ENCODE measurements at regions not wholly inside any gene's neighbourhood (a gene's known extent, or its start where the extent isn't known, plus 50 kb on each side); places are given as distances from the start of the nearest gene placed in this dataset.

DNA sequence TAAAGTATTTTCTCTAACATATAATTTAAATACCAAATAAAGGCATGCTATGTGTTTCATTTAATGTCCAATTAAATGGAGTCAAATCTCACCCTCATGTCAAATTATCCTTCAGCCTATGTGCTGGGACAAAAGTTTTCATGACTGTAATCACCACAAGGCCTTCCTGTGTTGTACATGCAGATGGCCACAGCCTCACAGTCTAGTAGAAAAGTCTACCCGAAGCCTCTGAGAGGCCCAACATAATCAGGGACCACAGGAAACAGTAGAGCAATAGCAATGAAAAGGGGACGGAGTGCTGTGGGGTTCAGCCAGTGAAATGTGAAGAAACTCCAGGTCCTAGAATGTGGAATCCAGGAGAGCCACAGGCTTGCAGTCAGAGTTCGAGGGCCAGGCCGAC, 140.2 kb upstream of the KLF6 start:
- no peaks in the 10 kb centered on the region for H3K9me3 ChIP-seq (ENCODE audit: control insufficient read depth in 4 of 4, low read length in 3 of 4)
- TF ChIP-seq YY1 (IDR thresholded peaks at IDR 0.05): no peak
- TF ChIP-seq EGR1 (IDR thresholded peaks at IDR 0.05; ENCODE audit: low read depth in 2 of 2): no peak
- TF ChIP-seq, protein P1, sequence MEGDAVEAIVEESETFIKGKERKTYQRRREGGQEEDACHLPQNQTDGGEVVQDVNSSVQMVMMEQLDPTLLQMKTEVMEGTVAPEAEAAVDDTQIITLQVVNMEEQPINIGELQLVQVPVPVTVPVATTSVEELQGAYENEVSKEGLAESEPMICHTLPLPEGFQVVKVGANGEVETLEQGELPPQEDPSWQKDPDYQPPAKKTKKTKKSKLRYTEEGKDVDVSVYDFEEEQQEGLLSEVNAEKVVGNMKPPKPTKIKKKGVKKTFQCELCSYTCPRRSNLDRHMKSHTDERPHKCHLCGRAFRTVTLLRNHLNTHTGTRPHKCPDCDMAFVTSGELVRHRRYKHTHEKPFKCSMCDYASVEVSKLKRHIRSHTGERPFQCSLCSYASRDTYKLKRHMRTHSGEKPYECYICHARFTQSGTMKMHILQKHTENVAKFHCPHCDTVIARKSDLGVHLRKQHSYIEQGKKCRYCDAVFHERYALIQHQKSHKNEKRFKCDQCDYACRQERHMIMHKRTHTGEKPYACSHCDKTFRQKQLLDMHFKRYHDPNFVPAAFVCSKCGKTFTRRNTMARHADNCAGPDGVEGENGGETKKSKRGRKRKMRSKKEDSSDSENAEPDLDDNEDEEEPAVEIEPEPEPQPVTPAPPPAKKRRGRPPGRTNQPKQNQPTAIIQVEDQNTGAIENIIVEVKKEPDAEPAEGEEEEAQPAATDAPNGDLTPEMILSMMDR (IDR thresholded peaks at IDR 0.05; ENCODE audit: low read depth, low read length, missing input control): no peak
- TF ChIP-seq HNF4G (IDR thresholded peaks at IDR 0.05): no peak

DNA sequence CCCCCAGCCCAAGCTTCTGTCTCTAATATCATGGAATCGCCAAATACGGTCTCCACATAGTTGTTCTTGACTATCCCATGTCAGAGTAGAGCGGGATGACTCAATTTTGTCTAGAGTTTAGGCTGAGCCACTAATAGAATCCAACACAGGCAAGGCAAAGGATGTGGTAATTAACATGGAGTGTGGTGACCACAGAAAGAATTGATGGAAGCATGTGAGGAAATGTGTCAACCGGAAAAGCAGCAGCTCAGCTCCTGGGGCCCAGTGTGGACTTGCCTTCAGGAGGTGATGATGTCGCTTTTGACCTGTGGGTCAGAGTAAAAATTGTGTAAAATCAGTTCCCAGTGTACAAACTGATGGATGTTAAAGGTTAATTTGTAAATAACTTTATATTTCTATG, 139.3 kb upstream of the KLF6 start:
- no peaks in the 10 kb centered on the region for H3K27me3 ChIP-seq (ENCODE audit: control insufficient read depth in 4 of 4, insufficient read depth in 4 of 4, low read length in 3 of 4)
- 70% methylated on average over 5 of the region's 5 CpGs for WGBS
- H3K4me1 ChIP-seq (ENCODE audit: control insufficient read depth in 4 of 4, insufficient read depth in 4 of 4, low read length in 3 of 4): no peaks in the 10 kb centered on the region
- no peak overlapping the region for H3K4me3 ChIP-seq (ENCODE audit: low read depth in 1 of 3, low read length in 3 of 3)
- TF ChIP-seq HNF4G (IDR thresholded peaks at IDR 0.05): no peak
- TF ChIP-seq, protein P2, sequence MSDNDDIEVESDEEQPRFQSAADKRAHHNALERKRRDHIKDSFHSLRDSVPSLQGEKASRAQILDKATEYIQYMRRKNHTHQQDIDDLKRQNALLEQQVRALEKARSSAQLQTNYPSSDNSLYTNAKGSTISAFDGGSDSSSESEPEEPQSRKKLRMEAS (IDR thresholded peaks at IDR 0.05): no peak
- TF ChIP-seq FOXA1 (IDR thresholded peaks at IDR 0.05): no peak
- TF ChIP-seq, protein P3, sequence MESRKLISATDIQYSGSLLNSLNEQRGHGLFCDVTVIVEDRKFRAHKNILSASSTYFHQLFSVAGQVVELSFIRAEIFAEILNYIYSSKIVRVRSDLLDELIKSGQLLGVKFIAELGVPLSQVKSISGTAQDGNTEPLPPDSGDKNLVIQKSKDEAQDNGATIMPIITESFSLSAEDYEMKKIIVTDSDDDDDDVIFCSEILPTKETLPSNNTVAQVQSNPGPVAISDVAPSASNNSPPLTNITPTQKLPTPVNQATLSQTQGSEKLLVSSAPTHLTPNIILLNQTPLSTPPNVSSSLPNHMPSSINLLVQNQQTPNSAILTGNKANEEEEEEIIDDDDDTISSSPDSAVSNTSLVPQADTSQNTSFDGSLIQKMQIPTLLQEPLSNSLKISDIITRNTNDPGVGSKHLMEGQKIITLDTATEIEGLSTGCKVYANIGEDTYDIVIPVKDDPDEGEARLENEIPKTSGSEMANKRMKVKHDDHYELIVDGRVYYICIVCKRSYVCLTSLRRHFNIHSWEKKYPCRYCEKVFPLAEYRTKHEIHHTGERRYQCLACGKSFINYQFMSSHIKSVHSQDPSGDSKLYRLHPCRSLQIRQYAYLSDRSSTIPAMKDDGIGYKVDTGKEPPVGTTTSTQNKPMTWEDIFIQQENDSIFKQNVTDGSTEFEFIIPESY (IDR thresholded peaks at IDR 0.05): no peak
- no peak for TF ChIP-seq RXRA (IDR thresholded peaks at IDR 0.05)
- TF ChIP-seq NR2F2 (IDR thresholded peaks at IDR 0.05): no peak
- TF ChIP-seq, protein P4, sequence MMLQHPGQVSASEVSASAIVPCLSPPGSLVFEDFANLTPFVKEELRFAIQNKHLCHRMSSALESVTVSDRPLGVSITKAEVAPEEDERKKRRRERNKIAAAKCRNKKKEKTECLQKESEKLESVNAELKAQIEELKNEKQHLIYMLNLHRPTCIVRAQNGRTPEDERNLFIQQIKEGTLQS (IDR thresholded peaks at IDR 0.05): no peak
- no peak for TF ChIP-seq JUND (IDR thresholded peaks at IDR 0.05)
- TF ChIP-seq, protein P1 (IDR thresholded peaks at IDR 0.05; ENCODE audit: low read depth, low read length, missing input control): no peak
- TF ChIP-seq, protein P5, sequence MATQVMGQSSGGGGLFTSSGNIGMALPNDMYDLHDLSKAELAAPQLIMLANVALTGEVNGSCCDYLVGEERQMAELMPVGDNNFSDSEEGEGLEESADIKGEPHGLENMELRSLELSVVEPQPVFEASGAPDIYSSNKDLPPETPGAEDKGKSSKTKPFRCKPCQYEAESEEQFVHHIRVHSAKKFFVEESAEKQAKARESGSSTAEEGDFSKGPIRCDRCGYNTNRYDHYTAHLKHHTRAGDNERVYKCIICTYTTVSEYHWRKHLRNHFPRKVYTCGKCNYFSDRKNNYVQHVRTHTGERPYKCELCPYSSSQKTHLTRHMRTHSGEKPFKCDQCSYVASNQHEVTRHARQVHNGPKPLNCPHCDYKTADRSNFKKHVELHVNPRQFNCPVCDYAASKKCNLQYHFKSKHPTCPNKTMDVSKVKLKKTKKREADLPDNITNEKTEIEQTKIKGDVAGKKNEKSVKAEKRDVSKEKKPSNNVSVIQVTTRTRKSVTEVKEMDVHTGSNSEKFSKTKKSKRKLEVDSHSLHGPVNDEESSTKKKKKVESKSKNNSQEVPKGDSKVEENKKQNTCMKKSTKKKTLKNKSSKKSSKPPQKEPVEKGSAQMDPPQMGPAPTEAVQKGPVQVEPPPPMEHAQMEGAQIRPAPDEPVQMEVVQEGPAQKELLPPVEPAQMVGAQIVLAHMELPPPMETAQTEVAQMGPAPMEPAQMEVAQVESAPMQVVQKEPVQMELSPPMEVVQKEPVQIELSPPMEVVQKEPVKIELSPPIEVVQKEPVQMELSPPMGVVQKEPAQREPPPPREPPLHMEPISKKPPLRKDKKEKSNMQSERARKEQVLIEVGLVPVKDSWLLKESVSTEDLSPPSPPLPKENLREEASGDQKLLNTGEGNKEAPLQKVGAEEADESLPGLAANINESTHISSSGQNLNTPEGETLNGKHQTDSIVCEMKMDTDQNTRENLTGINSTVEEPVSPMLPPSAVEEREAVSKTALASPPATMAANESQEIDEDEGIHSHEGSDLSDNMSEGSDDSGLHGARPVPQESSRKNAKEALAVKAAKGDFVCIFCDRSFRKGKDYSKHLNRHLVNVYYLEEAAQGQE (IDR thresholded peaks at IDR 0.05): no peak
- no peak for TF ChIP-seq GABPA (IDR thresholded peaks at IDR 0.05 in 1 of 2, conservative IDR thresholded peaks at IDR 0.05 in 1 of 2)
- TF ChIP-seq EGR1 (IDR thresholded peaks at IDR 0.05; ENCODE audit: low read depth in 2 of 2): no peak
- TF ChIP-seq FOXA2 (IDR thresholded peaks at IDR 0.05): no peak
- no peak for TF ChIP-seq RAD21 (IDR thresholded peaks at IDR 0.05)
- no peak for TF ChIP-seq YY1 (IDR thresholded peaks at IDR 0.05)
- TF ChIP-seq SP1 (IDR thresholded peaks at IDR 0.05): no peak
- TF ChIP-seq TAF1 (conservative IDR thresholded peaks at IDR 0.05): no peak
- no peak for TF ChIP-seq HNF4A (conservative IDR thresholded peaks at IDR 0.05)
- no peak overlapping the region for H3K9ac ChIP-seq (ENCODE audit: low read depth in 1 of 2, low read length in 2 of 2)
- no peaks in the 10 kb centered on the region for H3K36me3 ChIP-seq (ENCODE audit: control insufficient read depth in 4 of 4, insufficient read depth in 3 of 4, low read depth in 1 of 4, low read length in 3 of 4)
- no peak for DNase-seq (ENCODE audit: low spot score)
- no peaks in the 10 kb centered on the region for H3K9me3 ChIP-seq (ENCODE audit: control insufficient read depth in 4 of 4, low read length in 3 of 4)
- no peak overlapping the region for H3K27ac ChIP-seq (ENCODE audit: low read depth in 1 of 2, low read length in 2 of 2)

More for the DNA sequence above, 140.2 kb upstream of the KLF6 start:
- Histone ChIP-seq H3K4me3 (ENCODE audit: low read depth in 1 of 3, low read length in 3 of 3) (no peak overlapping the region), H3K4me1 (ENCODE audit: control insufficient read depth in 4 of 4, insufficient read depth in 4 of 4, low read length in 3 of 4) (no peaks in the 10 kb centered on the region), H3K9ac (ENCODE audit: low read depth in 1 of 2, low read length in 2 of 2) (no peak overlapping the region), H3K27ac (ENCODE audit: low read depth in 1 of 2, low read length in 2 of 2) (no peak overlapping the region), H3K36me3 (ENCODE audit: control insufficient read depth in 4 of 4, insufficient read depth in 3 of 4, low read depth in 1 of 4, low read length in 3 of 4) (no peaks in the 10 kb centered on the region), H3K27me3 (ENCODE audit: control insufficient read depth in 4 of 4, insufficient read depth in 4 of 4, low read length in 3 of 4) (no peaks in the 10 kb centered on the region)
- no peak for DNase-seq (ENCODE audit: low spot score)
- 86% methylated on average over 4 of the region's 4 CpGs for WGBS

Data from liver (tissue), 8 donors.